ENCODE measurements at regions not wholly inside any gene's neighbourhood (a gene's known extent, or its start where the extent isn't known, plus 50 kb on each side); places are given as distances from the start of the nearest gene placed in this dataset.
A peak's percentile ranks its signal among the peaks of the same experiment; 100 is the strongest.
"Not testable (repeated sequence)": the region's sequence is repeated elsewhere in the genome, so short reads cannot be mapped to it uniquely, and the experiment has no call there.

DNA sequence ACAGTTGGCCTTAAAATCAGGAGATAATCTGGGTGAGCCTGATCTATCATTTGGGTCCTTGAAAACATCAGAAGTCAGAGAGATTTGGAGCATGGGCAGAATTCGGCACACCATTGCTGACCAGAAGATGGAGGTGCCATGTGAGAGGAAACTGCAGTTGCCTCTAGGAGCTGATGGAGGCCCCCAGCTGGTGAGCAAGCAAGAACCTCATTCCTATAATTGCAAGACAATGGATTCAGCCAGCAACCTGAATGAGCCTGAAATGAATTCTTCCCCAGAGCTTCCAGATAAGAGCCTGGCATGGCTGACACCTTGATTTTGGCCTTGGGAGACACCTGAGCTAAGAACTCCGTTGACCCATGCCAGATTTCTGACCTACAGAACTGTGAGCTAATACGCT lies 76.3 kb upstream of the FYN start:
- ChIA-PET POLR2A (no interaction called here), CTCF (interaction anchor here (0.6 to 1.2 kb wide), 3 partner anchors 25 to 122 kb away, joined by 3 to 8 read pairs (median 3); no protein-coding TSS in a partner anchor)
- no peaks in the 10 kb centered on the region for H3K36me3 ChIP-seq (ENCODE audit: control insufficient read depth in 4 of 4, insufficient read depth in 4 of 4, low read length in 3 of 4)
- no peaks in the 10 kb centered on the region for H3K9me3 ChIP-seq (ENCODE audit: control extremely low read depth in 1 of 5, control insufficient read depth in 4 of 5, insufficient read depth in 2 of 5, low read depth in 1 of 5, low read length in 4 of 5)
- no peaks in the 10 kb centered on the region for H3K27me3 ChIP-seq (replicated peaks in 2 of 5; ENCODE audit: control insufficient read depth in 4 of 5, insufficient read depth in 5 of 5, low read length in 4 of 5)
- DNase-seq, result no peak
- no peak overlapping the region for H3K4me3 ChIP-seq (ENCODE audit: control insufficient read depth in 1 of 7, extremely low read depth in 1 of 7, insufficient read depth in 4 of 7, low read depth in 2 of 7, low read length in 6 of 7)
- WGBS (ENCODE audit: insufficient coverage), result 100% methylated on average over 2 of the region's 3 CpGs
- peaks cover 0 to 3% (median 0%) of the 10 kb centered on the region in 4 experiments for H3K4me1 ChIP-seq (ENCODE audit: control extremely low read depth in 1 of 4, control insufficient read depth in 4 of 4, insufficient read depth in 4 of 4, low read length in 3 of 4)
- H3K27ac ChIP-seq (ENCODE audit: insufficient read depth in 1 of 2, low read depth in 1 of 2, low read length in 2 of 2, poor library complexity in 1 of 2, severe bottlenecking in 2 of 2), result no peak overlapping the region

DNA sequence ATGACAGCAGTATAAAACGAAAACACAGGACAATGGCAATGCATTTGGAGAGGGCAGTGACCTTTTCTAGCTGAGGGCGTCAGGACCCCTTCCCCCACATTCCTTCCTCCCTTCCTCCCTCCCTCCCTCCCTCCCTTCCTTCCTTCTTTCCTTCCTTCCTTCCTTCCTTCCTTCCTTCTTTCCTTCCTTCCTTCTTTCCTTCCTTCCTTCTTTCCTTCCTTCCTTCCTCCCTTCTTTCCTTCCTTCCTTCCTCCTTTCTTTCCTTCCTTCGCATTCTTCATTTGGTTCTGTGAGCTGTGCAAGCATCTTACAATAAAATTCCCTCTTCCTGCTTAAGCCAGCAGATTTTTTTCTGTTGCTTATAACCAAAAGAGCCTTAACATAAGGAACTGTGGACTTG lies 76.7 kb upstream of the FYN start:
- POLR2A ChIA-PET; H3K27me3 ChIP-seq (replicated peaks in 2 of 5; ENCODE audit: control insufficient read depth in 4 of 5, insufficient read depth in 5 of 5, low read length in 4 of 5); H3K27ac ChIP-seq (ENCODE audit: insufficient read depth in 1 of 2, low read depth in 1 of 2, low read length in 2 of 2, poor library complexity in 1 of 2, severe bottlenecking in 2 of 2); H3K4me3 ChIP-seq (ENCODE audit: control insufficient read depth in 1 of 7, extremely low read depth in 1 of 7, insufficient read depth in 4 of 7, low read depth in 2 of 7, low read length in 6 of 7); H3K4me1 ChIP-seq (ENCODE audit: control extremely low read depth in 1 of 4, control insufficient read depth in 4 of 4, insufficient read depth in 4 of 4, low read length in 3 of 4); H3K36me3 ChIP-seq (ENCODE audit: control insufficient read depth in 4 of 4, insufficient read depth in 4 of 4, low read length in 3 of 4); H3K9me3 ChIP-seq (ENCODE audit: control extremely low read depth in 1 of 5, control insufficient read depth in 4 of 5, insufficient read depth in 2 of 5, low read depth in 1 of 5, low read length in 4 of 5); DNase-seq: not testable (repeated sequence)
- WGBS (ENCODE audit: insufficient coverage), result 100% methylated on average over 2 of the region's 3 CpGs
- CTCF ChIA-PET, result interaction anchor here (0.6 to 1.0 kb wide), 2 partner anchors 79 to 123 kb away, joined by 3 read pairs; no protein-coding TSS in a partner anchor

DNA sequence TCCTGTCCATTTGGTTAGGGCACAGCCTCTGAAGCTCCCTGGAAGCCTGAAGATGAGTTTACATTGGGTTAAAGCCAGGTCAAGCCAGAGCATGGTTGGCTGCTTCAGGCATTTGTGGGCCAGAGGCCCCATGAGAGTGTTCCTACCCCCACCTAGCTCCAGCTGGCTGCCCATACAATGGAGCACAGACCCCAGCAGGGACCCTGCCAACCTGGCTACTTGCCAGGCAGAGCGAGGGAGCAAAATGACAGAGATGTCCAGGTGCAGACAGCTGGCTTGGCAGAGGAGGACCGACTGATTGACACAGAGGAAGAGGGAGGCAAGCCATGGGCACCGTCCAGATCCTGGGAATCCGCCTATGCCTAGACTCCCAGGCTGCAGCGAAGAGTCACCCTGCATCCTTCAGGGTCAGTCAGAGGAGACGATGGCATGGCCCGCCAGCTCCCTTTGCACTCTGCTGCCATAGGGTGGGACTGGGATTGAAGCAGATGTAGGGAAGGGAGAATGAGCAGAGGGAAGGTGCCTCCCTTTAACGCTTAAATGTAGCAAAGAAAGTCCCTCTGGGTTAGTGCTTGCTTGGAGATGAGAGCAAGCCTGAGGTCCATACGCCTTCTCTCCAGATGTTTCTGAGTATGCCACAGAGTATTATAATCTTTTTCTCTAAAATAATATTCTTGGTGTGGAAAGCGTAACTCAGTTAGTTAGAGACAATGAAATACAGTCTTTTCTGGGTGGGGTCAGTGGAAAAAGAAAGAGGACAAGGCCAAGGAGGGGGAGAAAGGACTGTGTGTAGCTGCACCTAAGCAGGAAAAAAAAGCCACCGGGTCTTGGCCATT lies 77.6 kb upstream of the FYN start:
- Histone ChIP-seq H3K27ac (ENCODE audit: insufficient read depth in 1 of 2, low read depth in 1 of 2, low read length in 2 of 2, poor library complexity in 1 of 2, severe bottlenecking in 2 of 2) (no peak overlapping the region), H3K4me3 (ENCODE audit: control insufficient read depth in 1 of 7, extremely low read depth in 1 of 7, insufficient read depth in 4 of 7, low read depth in 2 of 7, low read length in 6 of 7) (no peak overlapping the region), H3K9me3 (ENCODE audit: control extremely low read depth in 1 of 5, control insufficient read depth in 4 of 5, insufficient read depth in 2 of 5, low read depth in 1 of 5, low read length in 4 of 5) (no peaks in the 10 kb centered on the region), H3K27me3 (replicated peaks in 2 of 5; ENCODE audit: control insufficient read depth in 4 of 5, insufficient read depth in 5 of 5, low read length in 4 of 5) (no peaks in the 10 kb centered on the region), H3K36me3 (ENCODE audit: control insufficient read depth in 4 of 4, insufficient read depth in 4 of 4, low read length in 3 of 4) (no peaks in the 10 kb centered on the region), H3K4me1 (ENCODE audit: control extremely low read depth in 1 of 4, control insufficient read depth in 4 of 4, insufficient read depth in 4 of 4, low read length in 3 of 4) (peaks cover 0 to 3% (median 0%) of the 10 kb centered on the region in 4 experiments)
- CTCF ChIA-PET, result interaction anchor here (0.8 kb wide), 1 partner anchor 41 kb away, joined by 3 read pairs; no protein-coding TSS in a partner anchor
- 95% methylated on average over 9 of the region's 11 CpGs for WGBS (ENCODE audit: insufficient coverage)
- POLR2A ChIA-PET, result no interaction called here
- DNase-seq, result no peak

DNA sequence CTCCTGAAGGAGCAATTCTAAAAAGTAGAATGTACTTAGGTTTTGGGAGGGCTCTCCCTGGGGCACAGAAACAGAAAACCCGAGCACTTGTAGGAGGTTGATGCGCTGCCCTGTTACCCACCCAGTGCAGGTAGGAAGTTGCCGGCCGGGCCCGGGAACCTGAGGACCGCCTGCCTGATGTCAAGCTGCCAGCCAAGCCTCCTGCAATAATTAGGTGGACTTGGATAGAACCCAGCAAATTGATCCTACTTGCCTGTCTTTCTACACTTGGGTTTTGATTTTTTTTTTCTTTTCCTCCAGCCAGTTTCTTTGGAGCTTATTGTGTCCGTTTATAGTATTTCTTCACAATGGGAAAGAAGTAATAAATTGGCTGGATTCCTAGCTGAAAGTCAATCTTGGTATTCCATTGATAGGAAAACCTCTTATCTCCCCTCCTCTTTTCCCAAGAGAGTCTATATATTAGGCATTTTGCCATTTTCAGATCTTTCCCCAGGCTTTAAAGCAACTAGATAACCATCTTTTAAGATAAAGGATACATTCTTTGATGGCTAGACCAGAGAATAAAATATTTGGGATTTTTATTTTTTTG lies 78.3 kb upstream of the FYN start:
- H3K27me3 ChIP-seq (replicated peaks in 2 of 5; ENCODE audit: control insufficient read depth in 4 of 5, insufficient read depth in 5 of 5, low read length in 4 of 5), result no peaks in the 10 kb centered on the region
- no peaks in the 10 kb centered on the region for H3K9me3 ChIP-seq (ENCODE audit: control extremely low read depth in 1 of 5, control insufficient read depth in 4 of 5, insufficient read depth in 2 of 5, low read depth in 1 of 5, low read length in 4 of 5)
- ChIA-PET CTCF (interaction anchor here (0.8 kb wide), 1 partner anchor 41 kb away, joined by 3 read pairs; no protein-coding TSS in a partner anchor), POLR2A (no interaction called here)
- no peaks in the 10 kb centered on the region for H3K36me3 ChIP-seq (ENCODE audit: control insufficient read depth in 4 of 4, insufficient read depth in 4 of 4, low read length in 3 of 4)
- DNase-seq, result no peak
- no peak overlapping the region for H3K4me3 ChIP-seq (ENCODE audit: control insufficient read depth in 1 of 7, extremely low read depth in 1 of 7, insufficient read depth in 4 of 7, low read depth in 2 of 7, low read length in 6 of 7)
- peaks cover 0 to 3% (median 0%) of the 10 kb centered on the region in 4 experiments for H3K4me1 ChIP-seq (ENCODE audit: control extremely low read depth in 1 of 4, control insufficient read depth in 4 of 4, insufficient read depth in 4 of 4, low read length in 3 of 4)
- H3K27ac ChIP-seq (ENCODE audit: insufficient read depth in 1 of 2, low read depth in 1 of 2, low read length in 2 of 2, poor library complexity in 1 of 2, severe bottlenecking in 2 of 2), result no peak overlapping the region
- WGBS (ENCODE audit: insufficient coverage), result 99% methylated on average over 6 of the region's 7 CpGs

DNA sequence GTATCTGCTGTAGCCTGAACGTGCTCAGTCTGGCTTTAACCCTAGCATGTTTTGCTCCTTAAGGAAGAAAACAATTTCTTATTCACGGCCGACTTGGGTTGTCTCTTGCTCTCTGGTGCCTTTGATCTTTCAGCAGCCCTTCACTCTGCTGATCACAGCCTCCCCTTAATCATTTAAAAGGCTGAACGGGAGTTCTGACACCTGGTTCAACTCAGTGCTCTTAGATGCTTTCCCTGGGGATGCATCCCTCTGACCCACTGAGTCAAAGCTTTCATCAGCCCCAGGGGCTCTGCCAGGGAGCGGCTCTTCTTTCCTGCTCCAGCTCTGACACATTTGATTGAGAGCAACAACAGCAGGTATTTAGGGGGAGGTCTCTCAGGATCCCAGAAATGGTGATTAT lies 79.0 kb upstream of the FYN start:
- WGBS (ENCODE audit: insufficient coverage), result 97% methylated on average over 4 of the region's 5 CpGs
- no peak for DNase-seq
- Histone ChIP-seq H3K9me3 (ENCODE audit: control extremely low read depth in 1 of 5, control insufficient read depth in 4 of 5, insufficient read depth in 2 of 5, low read depth in 1 of 5, low read length in 4 of 5) (no peaks in the 10 kb centered on the region), H3K27ac (ENCODE audit: insufficient read depth in 1 of 2, low read depth in 1 of 2, low read length in 2 of 2, poor library complexity in 1 of 2, severe bottlenecking in 2 of 2) (no peak overlapping the region), H3K4me3 (ENCODE audit: control insufficient read depth in 1 of 7, extremely low read depth in 1 of 7, insufficient read depth in 4 of 7, low read depth in 2 of 7, low read length in 6 of 7) (no peak overlapping the region), H3K36me3 (ENCODE audit: control insufficient read depth in 4 of 4, insufficient read depth in 4 of 4, low read length in 3 of 4) (no peaks in the 10 kb centered on the region), H3K4me1 (ENCODE audit: control extremely low read depth in 1 of 4, control insufficient read depth in 4 of 4, insufficient read depth in 4 of 4, low read length in 3 of 4) (peaks cover 0 to 3% (median 0%) of the 10 kb centered on the region in 4 experiments), H3K27me3 (replicated peaks in 2 of 5; ENCODE audit: control insufficient read depth in 4 of 5, insufficient read depth in 5 of 5, low read length in 4 of 5) (no peaks in the 10 kb centered on the region)
- ChIA-PET CTCF (no interaction called here), POLR2A (no interaction called here)

DNA sequence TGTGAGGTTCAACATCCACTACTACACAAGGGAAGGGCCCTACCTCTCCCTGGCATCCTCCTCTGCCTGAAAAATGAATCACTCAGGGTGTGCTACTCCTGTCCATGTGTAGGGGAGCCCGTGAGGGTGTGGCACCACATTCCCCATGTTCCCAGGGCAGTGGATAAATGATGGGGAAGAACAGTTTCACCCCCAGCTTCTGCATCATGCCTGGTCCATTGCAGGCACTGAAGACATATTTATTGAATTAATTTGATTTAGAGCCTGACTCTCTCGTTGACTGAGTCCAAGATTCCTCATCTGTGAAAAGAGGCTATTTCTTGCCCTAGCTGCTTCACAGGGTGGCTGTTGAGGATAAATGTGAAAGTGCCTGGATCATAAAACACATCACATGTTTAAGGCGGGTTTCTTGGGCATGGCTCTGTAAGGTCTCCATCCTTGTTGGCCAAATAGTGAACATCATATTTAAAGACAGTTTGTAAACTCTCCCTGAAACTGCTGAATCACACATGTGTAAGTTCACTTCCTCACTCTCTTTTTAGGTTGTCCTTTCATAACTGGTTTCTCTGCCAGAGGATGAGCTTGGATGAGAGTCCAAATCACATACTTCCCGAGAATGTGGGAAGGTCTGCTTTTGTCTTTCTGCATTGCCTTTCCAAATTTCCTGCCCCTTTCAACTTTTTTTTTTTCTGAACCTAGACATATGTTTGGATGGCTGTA lies 79.7 kb upstream of the FYN start:
- Histone ChIP-seq H3K27ac (ENCODE audit: insufficient read depth in 1 of 2, low read depth in 1 of 2, low read length in 2 of 2, poor library complexity in 1 of 2, severe bottlenecking in 2 of 2) (no peak overlapping the region), H3K27me3 (replicated peaks in 2 of 5; ENCODE audit: control insufficient read depth in 4 of 5, insufficient read depth in 5 of 5, low read length in 4 of 5) (no peaks in the 10 kb centered on the region), H3K4me1 (ENCODE audit: control extremely low read depth in 1 of 4, control insufficient read depth in 4 of 4, insufficient read depth in 4 of 4, low read length in 3 of 4) (peaks cover 0 to 3% (median 0%) of the 10 kb centered on the region in 4 experiments), H3K4me3 (ENCODE audit: control insufficient read depth in 1 of 7, extremely low read depth in 1 of 7, insufficient read depth in 4 of 7, low read depth in 2 of 7, low read length in 6 of 7) (no peak overlapping the region), H3K36me3 (ENCODE audit: control insufficient read depth in 4 of 4, insufficient read depth in 4 of 4, low read length in 3 of 4) (no peaks in the 10 kb centered on the region), H3K9me3 (ENCODE audit: control extremely low read depth in 1 of 5, control insufficient read depth in 4 of 5, insufficient read depth in 2 of 5, low read depth in 1 of 5, low read length in 4 of 5) (no peaks in the 10 kb centered on the region)
- POLR2A ChIA-PET, result interaction anchor here (0.7 kb wide), 1 partner anchor 353 kb away, joined by 5 read pairs; no protein-coding TSS in a partner anchor
- CTCF ChIA-PET, result no interaction called here
- WGBS (ENCODE audit: insufficient coverage), result 100% methylated on average over 3 of the region's 4 CpGs
- peak in 2 of 3 donors; percentile 45 to 61 for DNase-seq
